Endodermal cell (in vitro differentiated cells): ENCODE measurements at regions not wholly inside any gene's neighbourhood (a gene's known extent, or its start where the extent isn't known, plus 50 kb on each side); places are given as distances from the start of the nearest gene placed in this dataset.

Experiments used
- DNase-seq: peaks from one replicate; pipeline ENCODE4 v3.0.0-alpha.2; 2017
- H3K27ac ChIP-seq: 2 replicates; pipeline ENCODE4 v1.5.1; 2013; ENCODE audit warnings: mild to moderate bottlenecking, low read depth, low read length, moderate library complexity
- H3K27me3 ChIP-seq: 2 replicates; pipeline ENCODE4 v1.6.1; 2013; ENCODE audit warnings: mild to moderate bottlenecking, low read length, moderate library complexity; ENCODE audit not compliant: insufficient read depth, control insufficient read depth, poor library complexity, severe bottlenecking
- H3K36me3 ChIP-seq: 2 replicates; pipeline ENCODE4 v1.7.0; 2013; ENCODE audit warnings: mild to moderate bottlenecking, low read length, moderate library complexity; ENCODE audit not compliant: control insufficient read depth, insufficient read depth
- H3K4me1 ChIP-seq: one replicate; pipeline ENCODE4 v1.7.0; 2013; ENCODE audit warnings: low read length; ENCODE audit not compliant: control insufficient read depth, insufficient read depth
- H3K4me3 ChIP-seq: 2 replicates; pipeline ENCODE4 v1.5.1; 2013; ENCODE audit warnings: mild to moderate bottlenecking, low read length, moderate library complexity
- H3K9ac ChIP-seq: 2 replicates; pipeline ENCODE4 v1.6.1; 2013; ENCODE audit warnings: mild to moderate bottlenecking, low read length, moderate library complexity; ENCODE audit not compliant: poor library complexity, severe bottlenecking; ENCODE audit errors: extremely low read depth
- H3K9me3 ChIP-seq: 2 replicates; pipeline ENCODE4 v1.6.1; 2013; ENCODE audit warnings: mild to moderate bottlenecking, low read length, moderate library complexity; ENCODE audit not compliant: control insufficient read depth
- H3K27ac Mint-ChIP-seq: 2 replicates; pipeline ENCODE4 v1.8.0; 2020; ENCODE audit warnings: mixed read lengths
- H3K27me3 Mint-ChIP-seq: 2 replicates; pipeline ENCODE4 v1.8.0; 2021; ENCODE audit warnings: mild to moderate bottlenecking, mixed read lengths; ENCODE audit not compliant: insufficient read depth
- H3K36me3 Mint-ChIP-seq: 2 replicates; pipeline ENCODE4 v1.8.0; 2020; ENCODE audit warnings: low read depth, mixed read lengths
- H3K4me1 Mint-ChIP-seq: 2 replicates; pipeline ENCODE4 v1.8.0; 2020; ENCODE audit warnings: mixed read lengths
- H3K4me3 Mint-ChIP-seq: 2 replicates; pipeline ENCODE4 v1.8.0; 2020; ENCODE audit warnings: mild to moderate bottlenecking, moderate library complexity, mixed read lengths
- H3K9me3 Mint-ChIP-seq: 2 replicates; pipeline ENCODE4 v1.8.0; 2020; ENCODE audit warnings: mild to moderate bottlenecking, mixed read lengths
- WGBS, 2 experiments: methylation state at CpG; one replicate each; pipeline versions ENCODE4 v1.1.5 to v1.1.7; 2013; ENCODE audit warnings: missing lambda C conversion rate in 2 of 2, mixed read lengths in 1 of 2; ENCODE audit not compliant: insufficient coverage in 1 of 2, insufficient read length in 1 of 2; 5-methylcytosine and 5-hydroxymethylcytosine counted together
- TF ChIP-seq, protein P1 (sequence below): fragments of 200-600 bp; sonication (generic); conservative IDR thresholded peaks from 2 replicates; pipeline ENCODE4 v1.5.0; 2021; ENCODE audit warnings: antibody characterized with exemption, mild to moderate bottlenecking

DNA sequence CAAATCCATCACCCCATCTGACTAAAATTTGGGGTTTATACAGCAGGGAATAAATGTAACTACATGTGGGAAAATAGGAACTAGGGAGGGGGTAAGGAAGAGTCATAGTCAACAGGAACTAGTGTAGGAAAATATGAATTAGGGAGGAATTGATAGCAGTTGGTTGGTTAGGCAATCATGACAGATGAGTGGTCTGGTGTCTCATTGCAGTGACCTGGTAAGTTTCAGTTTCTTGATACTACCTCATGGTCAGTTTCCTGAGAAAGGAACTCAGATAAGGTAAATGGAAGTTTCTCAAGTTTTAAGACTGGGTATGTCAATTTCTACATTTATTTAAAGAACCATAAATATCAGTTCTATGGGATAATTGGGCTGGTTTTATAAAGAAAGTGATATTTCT is 442.3 kb downstream of the NPIPA7 start:
- Histone ChIP-seq H3K36me3 (no peaks in the 10 kb centered on the region), H3K27me3 (no peaks in the 10 kb centered on the region), H3K4me1 (no peaks in the 10 kb centered on the region), H3K9ac (no peak overlapping the region), H3K9me3 (peaks cover 38% of the 10 kb centered on the region), H3K4me3 (no peak overlapping the region), H3K27ac (no peak overlapping the region)
- no peaks in the 10 kb centered on the region for H3K4me1 Mint-ChIP-seq
- no peak for DNase-seq
- peaks cover 25% of the 10 kb centered on the region for H3K27me3 Mint-ChIP-seq
- peaks cover 33% of the 10 kb centered on the region for H3K9me3 Mint-ChIP-seq
- H3K36me3 Mint-ChIP-seq = no peaks in the 10 kb centered on the region
- no peak overlapping the region for H3K4me3 Mint-ChIP-seq
- TF ChIP-seq, protein P1, sequence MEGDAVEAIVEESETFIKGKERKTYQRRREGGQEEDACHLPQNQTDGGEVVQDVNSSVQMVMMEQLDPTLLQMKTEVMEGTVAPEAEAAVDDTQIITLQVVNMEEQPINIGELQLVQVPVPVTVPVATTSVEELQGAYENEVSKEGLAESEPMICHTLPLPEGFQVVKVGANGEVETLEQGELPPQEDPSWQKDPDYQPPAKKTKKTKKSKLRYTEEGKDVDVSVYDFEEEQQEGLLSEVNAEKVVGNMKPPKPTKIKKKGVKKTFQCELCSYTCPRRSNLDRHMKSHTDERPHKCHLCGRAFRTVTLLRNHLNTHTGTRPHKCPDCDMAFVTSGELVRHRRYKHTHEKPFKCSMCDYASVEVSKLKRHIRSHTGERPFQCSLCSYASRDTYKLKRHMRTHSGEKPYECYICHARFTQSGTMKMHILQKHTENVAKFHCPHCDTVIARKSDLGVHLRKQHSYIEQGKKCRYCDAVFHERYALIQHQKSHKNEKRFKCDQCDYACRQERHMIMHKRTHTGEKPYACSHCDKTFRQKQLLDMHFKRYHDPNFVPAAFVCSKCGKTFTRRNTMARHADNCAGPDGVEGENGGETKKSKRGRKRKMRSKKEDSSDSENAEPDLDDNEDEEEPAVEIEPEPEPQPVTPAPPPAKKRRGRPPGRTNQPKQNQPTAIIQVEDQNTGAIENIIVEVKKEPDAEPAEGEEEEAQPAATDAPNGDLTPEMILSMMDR = no peak
- no peak overlapping the region for H3K27ac Mint-ChIP-seq

DNA sequence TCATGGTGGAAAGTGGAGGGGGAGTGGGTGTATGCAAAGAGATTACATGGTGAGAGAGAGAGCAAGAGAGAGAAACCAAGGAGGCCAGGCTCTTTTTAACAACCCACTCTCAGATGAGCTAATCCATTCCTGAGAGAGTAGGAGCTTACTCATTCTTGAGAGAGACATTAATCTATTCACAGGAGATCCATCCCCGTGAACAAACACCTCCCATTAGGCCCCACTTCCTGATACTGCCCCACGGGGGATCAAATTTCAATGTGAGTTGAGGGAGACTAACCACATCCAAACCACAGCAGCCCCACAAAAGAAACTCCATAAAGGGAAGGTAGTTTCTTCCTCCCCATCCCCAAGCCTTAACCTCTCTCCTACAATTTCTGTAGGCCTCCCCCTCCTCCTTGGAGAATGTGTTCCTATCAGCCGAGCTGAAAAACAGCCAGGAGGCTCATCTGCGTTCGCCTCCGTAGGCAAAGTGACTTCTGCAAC is 450.0 kb downstream of the NPIPA7 start:
- Mint-ChIP-seq H3K36me3 (no peaks in the 10 kb centered on the region), H3K27me3 (peaks cover 15% of the 10 kb centered on the region), H3K9me3 (peaks cover 3% of the 10 kb centered on the region), H3K4me3 (no peak overlapping the region), H3K27ac (peak overlapping the region; percentile 28), H3K4me1 (peaks cover 23% of the 10 kb centered on the region)
- Histone ChIP-seq H3K9me3 (peaks cover 7% of the 10 kb centered on the region), H3K27ac (no peak overlapping the region), H3K36me3 (no peaks in the 10 kb centered on the region), H3K4me3 (no peak overlapping the region), H3K4me1 (peaks cover 3% of the 10 kb centered on the region), H3K9ac (no peak overlapping the region), H3K27me3 (no peaks in the 10 kb centered on the region)
- TF ChIP-seq, protein P1 = no peak
- 10 to 50% methylated on average over 2 to 6 of the region's 6 CpGs for WGBS, 2 experiments
- DNase-seq = peak; percentile 63

DNA sequence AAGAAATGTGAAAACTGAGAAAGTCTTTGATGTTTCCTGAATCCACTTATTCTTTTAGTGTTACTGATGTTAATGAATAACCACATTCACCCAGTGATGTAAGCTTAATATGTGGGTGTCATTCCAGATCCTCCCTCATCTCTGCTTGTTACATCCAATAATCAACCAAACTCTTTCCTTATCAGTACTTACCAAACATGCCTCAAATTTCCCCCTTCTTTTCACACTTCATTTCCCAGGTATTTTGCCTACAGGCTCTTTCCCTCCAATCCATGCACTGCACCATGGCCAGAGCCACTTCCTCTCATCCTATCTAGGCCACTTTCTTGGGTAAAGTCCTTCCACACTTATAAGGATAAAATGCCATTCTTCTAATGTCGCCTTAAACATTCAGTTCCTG is 451.5 kb downstream of the NPIPA7 start:
- no peak overlapping the region for H3K4me3 Mint-ChIP-seq
- no peak overlapping the region for H3K9ac ChIP-seq
- peaks cover 23% of the 10 kb centered on the region for H3K4me1 Mint-ChIP-seq
- peaks cover 3% of the 10 kb centered on the region for H3K4me1 ChIP-seq
- no peaks in the 10 kb centered on the region for H3K36me3 Mint-ChIP-seq
- TF ChIP-seq, protein P1 = no peak
- no peaks in the 10 kb centered on the region for H3K27me3 ChIP-seq
- H3K27ac ChIP-seq = no peak overlapping the region
- no peak overlapping the region for H3K4me3 ChIP-seq
- WGBS, 2 experiments = 88 to 100% methylated on average over 1 of the region's 1 CpG
- H3K9me3 ChIP-seq = peaks cover 7% of the 10 kb centered on the region
- no peak for DNase-seq
- H3K9me3 Mint-ChIP-seq = peaks cover 1% of the 10 kb centered on the region
- H3K27me3 Mint-ChIP-seq = peaks cover 11% of the 10 kb centered on the region
- no peak overlapping the region for H3K27ac Mint-ChIP-seq
- no peaks in the 10 kb centered on the region for H3K36me3 ChIP-seq
